HG02885 (cell line): ENCODE measurements at regions not wholly inside any gene's neighbourhood (a gene's known extent, or its start where the extent isn't known, plus 50 kb on each side); places are given as distances from the start of the nearest gene placed in this dataset.

Experiments
- ATAC-seq: cut with Tn5 transposase; IDR thresholded peaks from one replicate; pipeline ENCODE4 v1.9.1; 2021; ENCODE audit warnings: mild to moderate bottlenecking; ENCODE audit not compliant: unreplicated experiment, poor library complexity

DNA sequence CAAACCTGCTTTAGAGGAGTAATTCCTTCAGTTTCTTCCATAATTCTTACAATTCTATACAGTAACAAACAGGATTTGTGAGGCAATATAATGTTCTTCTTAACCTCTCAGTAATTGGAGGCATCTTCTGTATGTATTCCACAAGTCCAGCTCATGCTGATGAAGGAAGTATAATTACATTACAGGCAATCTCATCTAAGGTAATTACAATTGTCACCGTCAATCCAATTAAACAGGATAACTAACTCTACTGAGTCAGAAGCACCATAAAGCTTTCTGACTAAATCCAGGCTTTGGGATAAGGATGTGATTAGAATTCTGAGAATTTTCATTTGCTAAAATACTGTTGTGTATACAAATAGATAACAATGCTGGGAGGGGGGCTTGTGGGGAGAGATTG, 115.2 kb upstream of the SEMA6D start:
- ATAC-seq, result no peak

DNA sequence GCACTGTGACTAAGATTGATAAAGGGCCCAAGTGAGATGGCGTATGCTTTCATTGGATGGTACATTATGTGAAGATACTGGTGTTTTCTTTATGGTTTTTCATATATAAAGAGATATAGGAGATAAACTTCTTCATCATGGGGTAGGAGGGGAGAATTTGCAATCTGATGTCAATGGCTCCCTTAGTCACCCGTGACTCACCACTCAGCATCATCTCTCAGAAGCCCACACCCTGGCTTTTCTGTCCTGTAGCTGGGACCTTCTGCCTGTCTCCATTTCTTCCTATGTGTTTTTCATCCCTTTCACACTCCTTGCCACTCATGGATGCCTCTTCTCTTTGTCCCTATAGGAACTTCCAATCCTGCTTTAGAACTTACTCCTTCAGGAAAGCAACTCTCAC, 114.3 kb upstream of the SEMA6D start:
- no peak for ATAC-seq

DNA sequence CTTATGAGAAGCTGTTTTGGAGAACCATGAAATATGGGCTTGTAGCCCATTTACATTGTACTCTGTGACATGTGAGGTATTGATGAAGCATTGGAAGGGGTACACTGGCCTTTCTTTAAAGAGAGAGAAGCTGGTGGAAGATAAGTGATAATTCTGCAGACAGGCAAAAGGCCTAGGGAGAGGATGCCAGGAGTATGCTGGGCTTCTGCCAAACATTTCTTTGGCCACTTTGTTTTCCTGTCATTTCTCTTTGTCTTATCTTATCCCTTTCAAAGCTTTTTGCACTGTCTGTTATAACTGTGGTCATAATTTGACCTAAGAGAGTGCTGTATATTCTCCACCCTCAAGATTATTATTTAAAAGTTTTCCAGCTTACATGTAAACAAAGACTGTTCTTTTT, 109.6 kb upstream of the SEMA6D start:
- no peak for ATAC-seq

DNA sequence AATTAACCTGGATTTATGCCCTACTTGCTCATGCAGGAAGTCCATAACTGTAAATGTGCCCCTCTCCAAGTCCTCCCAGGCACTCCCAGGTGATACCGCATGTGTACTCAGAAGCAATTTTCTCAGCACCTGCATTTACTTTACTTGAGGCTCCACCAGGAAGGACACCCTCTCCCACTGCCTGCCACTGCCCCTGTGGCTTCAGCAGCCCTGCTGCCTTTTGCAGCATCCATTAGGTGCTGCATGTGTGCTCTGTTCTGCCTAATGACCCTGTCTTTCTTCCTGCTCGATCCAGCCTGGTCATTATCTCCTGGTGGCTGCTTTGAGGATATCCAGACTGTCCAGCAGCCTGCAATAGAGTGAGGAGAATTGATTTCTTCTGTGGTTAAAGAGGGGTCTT, 107.6 kb upstream of the SEMA6D start:
- ATAC-seq, result no peak

GRCh38 chr15:47610736-47611135, 106.6 kb upstream of the SEMA6D start:
- no peak for ATAC-seq

DNA sequence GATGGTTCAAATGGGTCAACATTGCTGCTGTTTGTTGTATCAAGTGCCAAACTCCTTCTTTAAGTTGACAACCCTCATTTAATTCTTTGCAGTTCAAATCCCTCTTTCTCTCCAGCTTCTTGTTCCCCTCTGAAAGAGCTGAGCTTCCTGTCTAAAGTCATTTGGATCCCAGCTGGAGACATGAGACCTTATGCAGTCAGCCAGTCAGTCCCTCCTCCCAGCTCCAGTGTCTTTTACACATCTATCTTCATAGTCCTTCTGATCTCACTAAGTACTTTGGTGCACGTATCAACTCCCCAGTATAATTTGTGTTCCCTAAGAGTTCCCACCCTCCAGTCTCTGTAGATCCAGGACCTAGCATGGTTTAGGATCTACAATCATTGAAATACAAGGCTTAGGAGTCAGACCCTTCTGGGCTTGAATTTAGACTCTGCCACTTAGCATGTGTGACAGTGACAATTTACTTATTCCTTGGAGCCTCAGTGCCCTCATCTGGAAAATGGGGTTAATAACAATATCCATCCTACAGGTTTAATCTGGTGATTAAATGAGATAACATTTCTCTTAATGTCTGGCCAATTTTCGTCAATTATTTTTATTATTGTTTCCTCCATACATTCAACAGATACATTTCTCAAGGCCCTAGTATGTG, 102.8 kb upstream of the SEMA6D start:
- no peak for ATAC-seq

DNA sequence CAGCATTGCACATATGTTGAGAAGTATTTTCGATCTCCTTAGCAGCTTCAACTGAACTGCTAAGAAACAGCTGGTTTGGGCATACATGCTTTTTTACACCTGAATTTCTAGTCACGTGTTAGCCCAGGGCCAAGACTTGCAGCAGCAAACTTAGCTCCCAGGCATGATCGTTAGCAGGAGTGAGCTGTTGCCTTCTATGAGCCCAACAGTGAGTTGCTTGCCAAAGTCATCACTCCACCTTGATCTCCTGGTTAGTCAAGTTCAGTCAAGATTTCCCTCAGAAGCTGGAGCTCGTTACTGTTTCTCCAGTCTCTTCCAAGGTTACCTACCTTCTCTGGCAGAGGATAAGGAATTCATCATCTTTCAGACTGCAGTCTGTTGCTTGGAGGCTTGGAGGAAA, 100.4 kb upstream of the SEMA6D start:
- ATAC-seq, result no peak

DNA sequence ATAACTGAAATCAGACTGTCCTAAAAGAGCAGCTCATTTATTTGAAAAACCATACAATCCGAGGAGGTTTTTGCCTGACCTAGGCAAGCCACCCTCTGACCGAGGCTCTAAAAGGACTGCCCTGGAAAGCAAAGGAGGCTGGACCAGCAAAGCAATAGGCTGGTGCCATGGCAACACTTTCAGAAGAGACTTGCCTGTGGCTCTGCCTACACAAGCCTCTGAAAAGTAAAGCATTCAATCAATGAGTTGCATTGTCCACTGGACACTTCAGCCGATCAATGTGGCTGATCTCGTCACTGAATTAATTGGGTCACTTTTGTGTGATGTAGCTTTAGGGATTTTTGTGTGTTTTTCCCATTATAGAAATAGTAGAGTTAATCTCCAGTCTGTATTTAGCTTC, 99.1 kb upstream of the SEMA6D start:
- ATAC-seq, result no peak

DNA sequence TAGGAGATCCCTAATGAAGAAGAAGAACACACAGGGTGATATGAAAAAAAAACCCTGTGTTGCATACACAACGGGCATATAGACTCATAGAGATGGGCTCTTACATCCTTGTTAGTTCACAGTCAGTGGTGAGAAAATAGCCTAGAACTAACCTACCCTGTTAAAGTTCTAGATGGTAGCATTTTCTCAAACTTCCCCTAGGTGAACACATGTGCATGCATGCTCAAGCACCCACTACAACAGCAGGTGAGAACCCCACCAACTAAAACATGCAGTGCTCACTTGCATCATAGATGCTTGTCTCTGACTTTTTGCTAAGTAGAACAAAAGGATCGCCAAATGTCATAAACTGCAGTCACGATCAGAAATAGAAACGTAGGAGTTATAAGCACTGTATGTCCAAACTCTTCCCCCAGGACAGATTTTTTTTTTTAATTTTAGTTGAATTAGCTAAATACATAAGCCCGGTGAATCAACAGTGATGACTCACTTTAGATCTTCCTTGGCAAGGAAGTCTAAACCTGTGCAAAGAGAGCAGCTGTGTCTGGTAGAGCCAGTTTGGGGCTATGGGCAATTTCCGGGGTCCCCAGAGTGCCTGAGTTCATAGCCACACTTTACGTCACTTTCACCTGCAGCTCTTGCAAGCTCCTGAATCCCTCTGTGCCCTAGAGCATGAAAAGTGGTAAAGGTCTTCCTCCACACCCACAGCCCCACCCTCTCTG, 96.2 kb upstream of the SEMA6D start:
- ATAC-seq, result no peak

GRCh38 chr15:47622055-47622454, 95.2 kb upstream of the SEMA6D start:
- ATAC-seq, result no peak

DNA sequence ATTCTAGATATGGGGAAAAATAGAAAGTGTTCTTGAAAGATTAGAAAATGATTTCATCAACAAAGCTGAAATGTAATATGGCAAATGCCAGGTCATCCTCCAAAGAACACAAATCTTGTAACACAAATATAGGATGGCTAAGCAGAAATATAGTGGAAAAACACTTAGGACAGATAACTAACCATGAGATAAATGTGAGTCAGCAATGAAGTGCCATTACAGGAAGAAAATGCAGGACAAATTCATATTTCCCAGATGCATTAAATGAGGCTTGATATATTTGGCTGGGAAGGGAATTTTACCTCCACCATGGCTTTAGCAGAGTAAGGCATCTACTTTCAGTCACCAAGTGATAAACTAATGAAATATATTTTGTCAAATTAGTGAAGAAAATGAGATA, 92.8 kb upstream of the SEMA6D start:
- ATAC-seq, result no peak

GRCh38 chr15:47639042-47639441, 78.3 kb upstream of the SEMA6D start:
- ATAC-seq, result no peak

GRCh38 chr15:47640079-47640478, 77.2 kb upstream of the SEMA6D start:
- no peak for ATAC-seq

GRCh38 chr15:47640901-47641300, 76.4 kb upstream of the SEMA6D start:
- no peak for ATAC-seq

DNA sequence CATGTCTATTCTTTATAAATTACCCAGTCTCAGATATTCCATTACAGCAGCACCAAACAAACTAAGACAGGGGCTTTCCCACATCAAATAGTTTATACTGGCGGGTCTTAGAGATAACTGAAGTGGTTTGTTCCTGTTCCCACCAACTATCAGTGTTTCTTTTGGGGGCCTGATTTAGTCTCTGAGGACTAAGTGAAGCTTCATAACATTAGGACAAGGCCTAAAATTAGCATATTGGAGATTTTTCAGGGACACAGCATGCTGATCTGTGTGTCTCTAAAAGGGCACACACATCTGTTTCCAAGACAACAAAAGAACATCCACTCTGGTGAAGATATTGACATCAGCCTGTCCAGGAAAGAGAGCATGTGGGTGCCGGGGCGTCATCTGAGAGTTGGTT, 72.6 kb upstream of the SEMA6D start:
- ATAC-seq, result no peak

- ATAC-seq, result no peak
Measured at GRCh38 chr15:47650564-47650963, 66.7 kb upstream of the SEMA6D start.

GRCh38 chr15:47652328-47652727, 65.0 kb upstream of the SEMA6D start:
- ATAC-seq, result no peak

DNA sequence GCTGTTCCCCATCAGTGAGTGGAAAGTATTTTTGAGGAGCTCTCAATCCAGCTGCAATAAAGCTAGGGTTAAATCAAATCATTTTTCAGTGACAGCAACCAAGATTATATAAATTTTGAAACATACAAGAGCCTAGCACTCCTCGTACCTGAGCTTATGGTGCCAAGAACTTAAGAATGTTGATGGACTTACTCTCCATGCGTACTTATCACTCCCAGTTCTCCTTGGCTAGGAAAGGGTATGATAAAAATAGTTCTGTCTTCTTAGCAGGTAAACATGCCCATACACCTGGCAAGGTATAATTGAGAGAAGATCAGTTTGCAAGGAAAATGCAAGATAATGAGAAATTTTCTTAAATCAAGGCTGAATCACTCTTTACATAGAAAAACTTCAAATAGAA, 64.5 kb upstream of the SEMA6D start:
- no peak for ATAC-seq

DNA sequence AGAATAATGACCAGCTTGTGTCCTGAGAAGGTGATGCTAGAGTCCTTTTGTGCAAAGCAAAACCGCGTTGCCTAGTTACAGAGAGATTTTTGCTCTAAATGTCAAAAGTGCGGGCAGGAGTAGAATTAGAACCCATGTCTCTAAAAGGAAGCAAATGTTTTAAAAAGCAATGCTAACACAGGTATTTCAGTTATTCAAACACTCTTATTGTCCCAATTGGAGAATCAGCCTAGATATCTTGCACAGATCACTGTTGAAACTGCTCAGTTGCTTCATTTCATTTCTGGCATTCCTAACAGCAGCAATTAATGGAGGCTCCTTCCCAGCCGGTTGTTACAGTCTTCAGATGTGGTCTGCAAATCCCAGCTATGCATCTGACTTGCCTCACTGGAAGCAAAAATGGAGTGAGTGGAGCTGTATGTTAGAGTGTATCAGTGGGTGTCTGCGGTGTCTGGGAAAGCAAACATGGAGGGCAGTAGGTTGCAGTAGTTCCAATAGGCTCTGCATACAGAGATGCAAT, 55.6 kb upstream of the SEMA6D start:
- no peak for ATAC-seq

DNA sequence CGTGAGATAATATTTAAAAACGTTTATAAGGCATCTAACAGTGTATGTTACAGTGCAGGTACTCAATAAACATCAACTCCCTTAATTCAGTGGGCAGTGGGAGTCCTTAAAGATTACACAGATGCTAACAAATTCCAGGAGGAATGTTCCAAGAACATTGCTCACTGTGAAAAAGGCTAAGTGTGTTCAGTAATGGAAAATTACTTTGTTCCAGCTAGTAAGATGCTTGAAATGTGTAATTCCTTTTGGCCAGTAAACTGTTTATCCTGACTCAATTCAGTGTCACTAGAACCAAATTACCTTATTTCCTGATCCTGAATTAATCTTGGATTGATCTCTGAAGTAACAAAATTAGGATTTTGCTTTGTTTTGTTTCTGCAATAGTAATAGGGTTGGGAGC, 54.2 kb upstream of the SEMA6D start:
- no peak for ATAC-seq
